ENCODE measurements at regions not wholly inside any gene's neighbourhood (a gene's known extent, or its start where the extent isn't known, plus 50 kb on each side); places are given as distances from the start of the nearest gene placed in this dataset.
A peak's percentile ranks its signal among the peaks of the same experiment; 100 is the strongest.

DNA sequence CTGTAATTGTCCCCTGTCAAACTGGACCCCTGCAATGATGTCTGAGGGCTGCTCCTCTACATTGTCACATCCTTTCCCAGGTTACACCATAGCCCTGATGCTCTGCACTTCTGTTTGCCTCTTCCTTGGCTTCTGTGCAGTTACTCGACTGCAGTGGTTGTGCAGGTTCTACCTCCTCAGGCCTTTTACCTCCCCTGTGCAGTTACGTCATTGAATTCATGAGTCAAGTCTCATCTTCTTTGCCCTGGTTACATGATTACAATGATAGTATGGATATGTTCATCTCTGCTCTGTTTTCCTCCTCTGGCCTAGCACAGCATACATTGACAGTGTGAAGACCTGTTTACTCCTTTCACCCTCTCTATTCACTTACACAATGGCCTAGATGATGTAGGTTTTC, 83.2 kb downstream of the FAM47B start:
- 0% methylated on average over 2 of the region's 2 CpGs for WGBS (ENCODE audit: low lambda C conversion rate)
- no peaks in the 10 kb centered on the region for H3K4me1 ChIP-seq (ENCODE audit: insufficient read depth, low read length)
- no peak overlapping the region for H3K4me3 ChIP-seq (replicated peaks in 1 of 3; ENCODE audit: insufficient read depth in 1 of 3, low read depth in 2 of 3, low read length in 3 of 3)
- ATAC-seq, result no peak
- POLR2A ChIA-PET, result no interaction called here
- H3K79me2 ChIP-seq (ENCODE audit: insufficient read depth, low read length), result no peaks in the 10 kb centered on the region
- BruUV-seq (replicated peaks), result no TSS peak
- H3K9ac ChIP-seq (ENCODE audit: insufficient read depth, low read depth, low read length), result no peak overlapping the region
- no peak overlapping the region for H3K4me2 ChIP-seq (ENCODE audit: low read depth, low read length)
- intact Hi-C loops (cut with micrococcal nuclease; ENCODE audit: unreplicated experiment) (no loop called here), in situ Hi-C loops (cut with HindIII; ENCODE audit: extremely low pct_ligation_motif_present, low pct_unique_long_range_greater_than_20kb) (no loop called here)
- no peaks in the 10 kb centered on the region for H3K27me3 ChIP-seq (ENCODE audit: control insufficient read depth in 1 of 2, insufficient read depth in 2 of 2, low read length in 2 of 2)
- FAIRE-seq, result no peak
- H2AFZ ChIP-seq (ENCODE audit: low read length), result no peak overlapping the region
- no peaks in the 10 kb centered on the region for H3K36me3 ChIP-seq (replicated peaks in 1 of 2; ENCODE audit: control insufficient read depth in 1 of 2, insufficient read depth in 2 of 2, low read length in 2 of 2)
- CTCF ChIA-PET (ENCODE audit: low intra/inter-chr PET ratio, low total read pairs), result no interaction called here
- no peaks in the 10 kb centered on the region for H4K20me1 ChIP-seq (ENCODE audit: insufficient read depth, low read length)
- peaks cover 26% of the 10 kb centered on the region for H3K9me3 ChIP-seq (ENCODE audit: low read length)
- DNase-seq (ENCODE audit: low spot score), result no peak
- H3K27ac ChIP-seq (ENCODE audit: extremely low read length, insufficient read depth, low read length), result no peak overlapping the region
- TF ChIP-seq ZNF12 (CRISPR knock-in tag; IDR thresholded peaks at IDR 0.05) (no peak), ATF7 (IDR thresholded peaks at IDR 0.05) (peak; percentile 52; the same call in 1 of the 2 replicates), ATF7 (CRISPR knock-in tag; IDR thresholded peaks at IDR 0.05) (no peak)

DNA sequence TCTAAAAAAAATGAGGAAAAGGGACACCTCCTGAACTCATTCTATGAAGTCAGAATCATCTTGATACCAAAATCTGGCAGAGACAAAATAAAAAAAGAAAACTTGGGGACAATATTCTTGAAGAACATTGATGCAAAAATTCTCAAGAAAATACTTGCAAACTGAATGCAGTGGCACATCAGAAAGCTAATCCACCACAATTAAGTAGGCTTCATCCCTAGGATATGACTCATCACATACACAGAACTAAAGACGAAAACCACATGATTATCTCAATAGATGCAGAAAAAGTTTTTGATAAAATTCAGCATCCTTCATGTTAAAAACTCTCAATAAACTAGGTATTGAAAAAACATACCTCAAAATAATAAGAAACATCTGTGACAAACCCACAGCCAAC, 98.3 kb downstream of the FAM47B start:
- in situ Hi-C loops (cut with HindIII; ENCODE audit: extremely low pct_ligation_motif_present, low pct_unique_long_range_greater_than_20kb), result no loop called here
- Histone ChIP-seq H4K20me1 (ENCODE audit: insufficient read depth, low read length) (no peaks in the 10 kb centered on the region), H3K36me3 (replicated peaks in 1 of 2; ENCODE audit: control insufficient read depth in 1 of 2, insufficient read depth in 2 of 2, low read length in 2 of 2) (no peaks in the 10 kb centered on the region), H3K4me2 (ENCODE audit: low read depth, low read length) (no peak overlapping the region), H3K4me3 (replicated peaks in 1 of 3; ENCODE audit: insufficient read depth in 1 of 3, low read depth in 2 of 3, low read length in 3 of 3) (no peak overlapping the region), H3K9ac (ENCODE audit: insufficient read depth, low read depth, low read length) (no peak overlapping the region), H3K4me1 (ENCODE audit: insufficient read depth, low read length) (no peaks in the 10 kb centered on the region), H3K27me3 (ENCODE audit: control insufficient read depth in 1 of 2, insufficient read depth in 2 of 2, low read length in 2 of 2) (no peaks in the 10 kb centered on the region), H3K79me2 (ENCODE audit: insufficient read depth, low read length) (no peaks in the 10 kb centered on the region), H2AFZ (ENCODE audit: low read length) (no peak overlapping the region), H3K27ac (ENCODE audit: extremely low read length, insufficient read depth, low read length) (no peak overlapping the region), H3K9me3 (ENCODE audit: low read length) (peaks cover 44% of the 10 kb centered on the region)
- no peak for ATAC-seq
- WGBS (ENCODE audit: low lambda C conversion rate), result 0% methylated on average over 1 of the region's 1 CpG
- TF ChIP-seq ZFYVE20 (CRISPR knock-in tag; IDR thresholded peaks at IDR 0.05; ENCODE audit: borderline replicate concordance, low read depth), result no peak
- TF ChIP-seq HMGA1 (CRISPR knock-in tag; conservative IDR thresholded peaks at IDR 0.05), result no peak
- TF ChIP-seq ZSCAN22 (CRISPR knock-in tag; IDR thresholded peaks at IDR 0.05), result no peak
- TF ChIP-seq, protein P1, sequence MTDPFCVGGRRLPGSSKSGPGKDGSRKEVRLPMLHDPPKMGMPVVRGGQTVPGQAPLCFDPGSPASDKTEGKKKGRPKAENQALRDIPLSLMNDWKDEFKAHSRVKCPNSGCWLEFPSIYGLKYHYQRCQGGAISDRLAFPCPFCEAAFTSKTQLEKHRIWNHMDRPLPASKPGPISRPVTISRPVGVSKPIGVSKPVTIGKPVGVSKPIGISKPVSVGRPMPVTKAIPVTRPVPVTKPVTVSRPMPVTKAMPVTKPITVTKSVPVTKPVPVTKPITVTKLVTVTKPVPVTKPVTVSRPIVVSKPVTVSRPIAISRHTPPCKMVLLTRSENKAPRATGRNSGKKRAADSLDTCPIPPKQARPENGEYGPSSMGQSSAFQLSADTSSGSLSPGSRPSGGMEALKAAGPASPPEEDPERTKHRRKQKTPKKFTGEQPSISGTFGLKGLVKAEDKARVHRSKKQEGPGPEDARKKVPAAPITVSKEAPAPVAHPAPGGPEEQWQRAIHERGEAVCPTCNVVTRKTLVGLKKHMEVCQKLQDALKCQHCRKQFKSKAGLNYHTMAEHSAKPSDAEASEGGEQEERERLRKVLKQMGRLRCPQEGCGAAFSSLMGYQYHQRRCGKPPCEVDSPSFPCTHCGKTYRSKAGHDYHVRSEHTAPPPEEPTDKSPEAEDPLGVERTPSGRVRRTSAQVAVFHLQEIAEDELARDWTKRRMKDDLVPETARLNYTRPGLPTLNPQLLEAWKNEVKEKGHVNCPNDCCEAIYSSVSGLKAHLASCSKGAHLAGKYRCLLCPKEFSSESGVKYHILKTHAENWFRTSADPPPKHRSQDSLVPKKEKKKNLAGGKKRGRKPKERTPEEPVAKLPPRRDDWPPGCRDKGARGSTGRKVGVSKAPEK (CRISPR knock-in tag; IDR thresholded peaks at IDR 0.05; ENCODE audit: borderline replicate concordance), result no peak
- no peak for TF ChIP-seq KDM5A (IDR thresholded peaks at IDR 0.05; ENCODE audit: borderline replicate concordance, low read length)
- TF ChIP-seq ZNF253 (CRISPR knock-in tag; IDR thresholded peaks at IDR 0.05; ENCODE audit: borderline replicate concordance), result no peak
- CTCF ChIA-PET (ENCODE audit: low intra/inter-chr PET ratio, low total read pairs), result no interaction called here
- POLR2A ChIA-PET, result no interaction called here
- BruUV-seq (replicated peaks), result no TSS peak
- DNase-seq (ENCODE audit: low spot score), result no peak
- intact Hi-C loops (cut with micrococcal nuclease; ENCODE audit: unreplicated experiment), result no loop called here
- FAIRE-seq, result no peak

Data from HepG2 (cell line).